Endothelial cell of umbilical vein (primary cell): ENCODE measurements at regions not wholly inside any gene's neighbourhood (a gene's known extent, or its start where the extent isn't known, plus 50 kb on each side); places are given as distances from the start of the nearest gene placed in this dataset.

Experiments used
- BruUV-seq: library from RNA; stranded (reverse); fragments of 400-500 nt; replicated peaks from 2 replicates; lab custom pipeline; 2021; lab: Mats Ljungman, UMichigan
- CTCF ChIA-PET: fragments of 300-600, 350-600 bp; sonication (Branson Sonifier 250); formaldehyde crosslinking; loops from one replicate; lab custom pipeline; 2021; ENCODE audit warnings: antibody characterized with exemption, inconsistent platforms; lab: Charles Lee
- POLR2A ChIA-PET: fragments of 300-600, 350-600 bp; sonication (Branson Sonifier 250); formaldehyde crosslinking; loops from one replicate; lab custom pipeline; 2021; ENCODE audit warnings: antibody characterized with exemption, inconsistent platforms; lab: Charles Lee
- DNase-seq: peaks from one replicate; pipeline ENCODE4 v3.0.0-alpha.2; 2011; ENCODE audit warnings: low read depth, low spot score
- FAIRE-seq: peaks from 2 replicates; lab custom pipeline; 2011; peaks lifted over from hg19 to GRCh38; lab: Jason Lieb, UNC
- H2AFZ ChIP-seq: 2 replicates; pipeline ENCODE4 v1.6.0; 2012; ENCODE audit warnings: low read depth, low read length, control low read depth, inconsistent platforms
- H3K27ac ChIP-seq: 2 replicates; pipeline ENCODE4 v1.5.1; 2011; ENCODE audit warnings: low read depth, mild to moderate bottlenecking, control low read depth, low read length, moderate library complexity; ENCODE audit not compliant: insufficient read depth
- H3K27me3 ChIP-seq, 2 experiments: 2 replicates each; pipeline versions ENCODE4 v1.6.0 to v1.6.1; 2011; ENCODE audit warnings: low read length in 2 of 2, mixed read lengths in 1 of 2; ENCODE audit not compliant: control insufficient read depth in 2 of 2, insufficient read depth in 2 of 2
- H3K36me3 ChIP-seq, 2 experiments: 2 replicates in 1 of 2; 3 replicates in 1 of 2; pipeline ENCODE4 v1.5.1; 2011; ENCODE audit warnings: low read length in 2 of 2, mild to moderate bottlenecking in 1 of 2, moderate library complexity in 1 of 2; ENCODE audit not compliant: control insufficient read depth in 2 of 2, insufficient read depth in 2 of 2; ENCODE audit errors: extremely low read depth in 1 of 2
- H3K4me1 ChIP-seq: 3 replicates; pipeline ENCODE4 v1.5.1; 2011; ENCODE audit warnings: mild to moderate bottlenecking, low read length; ENCODE audit not compliant: control insufficient read depth, insufficient read depth; ENCODE audit errors: extremely low read depth
- H3K4me2 ChIP-seq: 2 replicates; pipeline ENCODE4 v1.6.1; 2011; ENCODE audit warnings: low read length, control low read depth, mixed read lengths; ENCODE audit not compliant: insufficient read depth
- H3K4me3 ChIP-seq, 3 experiments: fragments of 200-600 bp in 1 of 3; sonication (generic), shearing (Covaris generic) in 1 of 3; replicated peaks in 1 of 3; 2 replicates each; pipeline ENCODE4 v1.5.1; 2011 to 2016; ENCODE audit warnings: control low read depth in 3 of 3, low read length in 3 of 3, mild to moderate bottlenecking in 2 of 3, inconsistent platforms in 1 of 3, low read depth in 1 of 3, moderate library complexity in 1 of 3; ENCODE audit not compliant: insufficient read depth in 1 of 3
- H3K79me2 ChIP-seq: 2 replicates; pipeline ENCODE4 v1.6.0; 2012; ENCODE audit warnings: low read length, inconsistent platforms; ENCODE audit not compliant: control insufficient read depth, insufficient read depth
- H3K9ac ChIP-seq: replicated peaks from 2 replicates; pipeline ENCODE3; 2011; ENCODE audit warnings: low read length, control low read depth; ENCODE audit not compliant: insufficient read depth; ENCODE audit errors: extremely low read depth
- H3K9me1 ChIP-seq: replicated peaks from 3 replicates; pipeline ENCODE4 v1.6.0; 2011; ENCODE audit warnings: mild to moderate bottlenecking, low read length; ENCODE audit not compliant: control insufficient read depth, insufficient read depth; ENCODE audit errors: extremely low read depth
- H3K9me3 ChIP-seq: replicated peaks from 2 replicates; pipeline ENCODE4 v1.5.1; 2012; ENCODE audit warnings: low read length, inconsistent platforms; ENCODE audit not compliant: control insufficient read depth, insufficient read depth
- H4K20me1 ChIP-seq: replicated peaks from 2 replicates; pipeline ENCODE3; 2011; ENCODE audit warnings: mild to moderate bottlenecking, low read length; ENCODE audit not compliant: control insufficient read depth, insufficient read depth; ENCODE audit errors: extremely low read depth
- CTCF ChIP-seq, 2 donors: IDR thresholded peaks; 1 replicate in 1 of 2; 2 replicates in 1 of 2; pipeline ENCODE4 v1.5.1; 2011; ENCODE audit warnings: low read length in 2 of 2, mild to moderate bottlenecking in 2 of 2, moderate library complexity in 2 of 2, control low read depth in 1 of 2, inconsistent platforms in 1 of 2, low read depth in 1 of 2; ENCODE audit not compliant: insufficient read depth in 1 of 2; ENCODE audit errors: extremely low read depth in 1 of 2
- EZH2 ChIP-seq: IDR thresholded peaks from 2 replicates; pipeline ENCODE4 v1.6.1; 2012; ENCODE audit warnings: borderline replicate concordance, low read depth, mild to moderate bottlenecking, moderate library complexity, low read length, inconsistent platforms; ENCODE audit not compliant: severe bottlenecking
- FOS ChIP-seq: IDR thresholded peaks from 2 replicates; pipeline ENCODE4 v1.6.1; 2011; ENCODE audit warnings: mild to moderate bottlenecking, low read length, moderate library complexity, borderline replicate concordance; ENCODE audit not compliant: insufficient read depth
- GATA2 ChIP-seq: IDR thresholded peaks from 2 replicates; pipeline ENCODE4 v1.7.0; 2011; ENCODE audit warnings: low read depth, mild to moderate bottlenecking, moderate library complexity, mixed read lengths, low read length; ENCODE audit not compliant: insufficient read length, insufficient read depth
- JUN ChIP-seq: IDR thresholded peaks from 2 replicates; pipeline ENCODE4 v1.6.1; 2011; ENCODE audit warnings: borderline replicate concordance, low read depth; ENCODE audit not compliant: insufficient read length, insufficient read depth
- MAX ChIP-seq: IDR thresholded peaks from 2 replicates; pipeline ENCODE4 v1.6.1; 2011; ENCODE audit not compliant: insufficient read depth, insufficient read length
- MYC ChIP-seq: IDR thresholded peaks from one replicate; pipeline ENCODE4 v1.6.1; 2011; ENCODE audit warnings: mild to moderate bottlenecking, low read depth, low read length
- POLR2A ChIP-seq: IDR thresholded peaks from 2 replicates; pipeline ENCODE4 v1.6.1; 2012; ENCODE audit warnings: low read depth, mild to moderate bottlenecking, control low read depth, low read length
- POLR2AphosphoS5 ChIP-seq: IDR thresholded peaks from 2 replicates; pipeline ENCODE4 v1.6.1; 2012; ENCODE audit warnings: low read depth, mild to moderate bottlenecking, control low read depth, low read length, moderate library complexity; ENCODE audit not compliant: insufficient read depth
- dilution Hi-C: fragments of 300-500 bp; cut with MboI; formaldehyde crosslinking; loops from one replicate; pipeline ENCODE4 v1.15.0; 2019; ENCODE audit warnings: low sequenced_read_pairs; ENCODE audit not compliant: extremely low pct_ligation_motif_present
- intact Hi-C: fragments of 100-400 bp; cut with micrococcal nuclease; formaldehyde crosslinking; loops from one replicate; pipeline ENCODE4 v1.10.0; 2022

GRCh38 chr7:69395061-69395714, 203.1 kb upstream of the AUTS2 start:
- BruUV-seq = no TSS peak
- Histone ChIP-seq H3K9me3 (peaks cover 2% of the 10 kb centered on the region), H4K20me1 (no peaks in the 10 kb centered on the region), H3K4me1 (no peaks in the 10 kb centered on the region), H3K36me3 (no peaks in the 10 kb centered on the region), H2AFZ (no peak overlapping the region), H3K27ac (no peak overlapping the region), H3K79me2 (no peaks in the 10 kb centered on the region), H3K4me2 (no peak overlapping the region), H3K9ac (no peak overlapping the region), H3K4me3 (no peak overlapping the region), H3K27me3 (no peaks in the 10 kb centered on the region), H3K9me1 (no peaks in the 10 kb centered on the region)
- ChIA-PET CTCF (no interaction called here), POLR2A (no interaction called here)
- dilution Hi-C loops = no loop called here
- FAIRE-seq (no peak), DNase-seq (no peak)
- intact Hi-C loops = no loop called here
- TF ChIP-seq POLR2AphosphoS5 (no peak), CTCF (IDR thresholded peaks at IDR 0.05; ENCODE audit: extremely low read depth in 1 of 2, insufficient read depth in 1 of 2, low read depth in 1 of 2, low read length in 2 of 2) (no peak), MAX (no peak), EZH2 (no peak), POLR2A (no peak), GATA2 (no peak), FOS (no peak), JUN (no peak), MYC (no peak)
